Stimulated activated naive CD4-positive, alpha-beta T cell treated with Interleukin-2 at 50 U/mL for 16 hours (primary cell): ENCODE measurements at regions not wholly inside any gene's neighbourhood (a gene's known extent, or its start where the extent isn't known, plus 50 kb on each side); places are given as distances from the start of the nearest gene placed in this dataset.

ENCODE experiments used
- DNase-seq: peaks from one replicate; lab custom pipeline; 2025; lab: John Stamatoyannopoulos, UW

- no peak for DNase-seq
Measured at GRCh38 chr13:26965952-26966700, 205.5 kb downstream of the USP12 start.

GRCh38 chr13:26964278-26965250 lies 204.0 kb upstream of the GPR12 start:
- no peak for DNase-seq

- DNase-seq = no peak
Measured at GRCh38 chr13:26962671-26963070, 202.1 kb upstream of the GPR12 start.

- no peak for DNase-seq
Measured at GRCh38 chr13:26961890-26962615, 201.5 kb upstream of the GPR12 start.

- DNase-seq = no peak
Measured at GRCh38 chr13:26957182-26957581, 196.6 kb upstream of the GPR12 start.

GRCh38 chr13:26956522-26957142 lies 196.0 kb upstream of the GPR12 start:
- DNase-seq = no peak

GRCh38 chr13:26954976-26955375 lies 194.4 kb upstream of the GPR12 start:
- no peak for DNase-seq

- no peak for DNase-seq
Measured at GRCh38 chr13:26953291-26953690, 192.7 kb upstream of the GPR12 start.

GRCh38 chr13:26952551-26953143 lies 192.1 kb upstream of the GPR12 start:
- no peak for DNase-seq

- no peak for DNase-seq
Measured at GRCh38 chr13:26951581-26952177, 191.1 kb upstream of the GPR12 start.

- DNase-seq = no peak
Measured at GRCh38 chr13:26950968-26951367, 190.4 kb upstream of the GPR12 start.

- no peak for DNase-seq
Measured at GRCh38 chr13:26950546-26950945, 190.0 kb upstream of the GPR12 start.

- DNase-seq = no peak
Measured at GRCh38 chr13:26949701-26950502, 189.3 kb upstream of the GPR12 start.

- no peak for DNase-seq
Measured at GRCh38 chr13:26948353-26948752, 187.8 kb upstream of the GPR12 start.

- no peak for DNase-seq
Measured at GRCh38 chr13:26946684-26947343, 186.2 kb upstream of the GPR12 start.

- DNase-seq = no peak
Measured at GRCh38 chr13:26943748-26944147, 183.2 kb upstream of the GPR12 start.

- no peak for DNase-seq
Measured at GRCh38 chr13:26942184-26942583, 181.6 kb upstream of the GPR12 start.

GRCh38 chr13:26941345-26942174 lies 181.0 kb upstream of the GPR12 start:
- DNase-seq = no peak

- no peak for DNase-seq
Measured at GRCh38 chr13:26934096-26934495, 173.5 kb upstream of the GPR12 start.
